Body of pancreas (tissue), 4 donors: ENCODE measurements at regions not wholly inside any gene's neighbourhood (a gene's known extent, or its start where the extent isn't known, plus 50 kb on each side); places are given as distances from the start of the nearest gene placed in this dataset.

Experiments
- ATAC-seq: fragments of 150-250 bp; one replicate; pipeline ENCODE4 v1.9.1; 2016
- DNase-seq, 4 donors: peaks; one replicate each; pipeline ENCODE4 v3.0.0-alpha.2; 2019
- H3K27ac ChIP-seq, 4 donors: fragments of 200-600 bp; sonication (generic); 1 replicate in 3 of 4; 2 replicates in 1 of 4; pipeline versions ENCODE4 v1.5.1 to v1.6.1; 2016 to 2019; ENCODE audit warnings: mild to moderate bottlenecking in 1 of 4, mixed read lengths in 1 of 4, moderate library complexity in 1 of 4
- H3K27me3 ChIP-seq, 2 donors: fragments of 200-600 bp; sonication (generic); one replicate each; pipeline ENCODE4 v1.6.0; 2016; ENCODE audit warnings: mild to moderate bottlenecking in 1 of 2
- H3K36me3 ChIP-seq, 2 donors: fragments of 200-600 bp; sonication (generic); replicated peaks in 1 of 2; 2 replicates each; pipeline ENCODE4 v1.5.1; 2016; ENCODE audit warnings: low read depth in 2 of 2; ENCODE audit not compliant: insufficient read depth in 1 of 2
- H3K4me1 ChIP-seq: fragments of 200-600 bp; sonication (generic); one replicate; pipeline ENCODE4 v1.6.0; 2016
- H3K4me3 ChIP-seq, 2 donors: fragments of 200-600 bp; sonication (generic); 1 replicate in 1 of 2; 2 replicates in 1 of 2; pipeline ENCODE4 v1.5.1; 2016 to 2019
- H3K9me3 ChIP-seq, 3 donors: fragments of 200-600 bp; sonication (generic); 1 replicate in 2 of 3; 2 replicates in 1 of 3; pipeline ENCODE4 v1.5.1; 2016
- POLR2A ChIP-seq, 3 donors: fragments of 450-650 bp; IDR thresholded peaks; one replicate each; pipeline ENCODE4 v1.6.1; 2016; ENCODE audit warnings: antibody characterized with exemption in 3 of 3, mild to moderate bottlenecking in 2 of 3
- WGBS, 2 donors: methylation state at CpG; one replicate each; pipeline ENCODE4 v1.1.5; 2017; 5-methylcytosine and 5-hydroxymethylcytosine counted together
- intact Hi-C: fragments of 100-400 bp; cut with DNase I; formaldehyde crosslinking; loops from one replicate; pipeline ENCODE4 v1.15.1; 2023
- TF ChIP-seq, protein P1 (sequence below), 7 experiments: fragments of 450-650 bp in 4 of 7; fragments of 200-600 bp in 3 of 7; sonication (generic) in 3 of 7; IDR thresholded peaks; one replicate each; pipeline ENCODE4 v1.5.1; 2016 to 2019; ENCODE audit warnings: antibody characterized with exemption in 7 of 7

DNA sequence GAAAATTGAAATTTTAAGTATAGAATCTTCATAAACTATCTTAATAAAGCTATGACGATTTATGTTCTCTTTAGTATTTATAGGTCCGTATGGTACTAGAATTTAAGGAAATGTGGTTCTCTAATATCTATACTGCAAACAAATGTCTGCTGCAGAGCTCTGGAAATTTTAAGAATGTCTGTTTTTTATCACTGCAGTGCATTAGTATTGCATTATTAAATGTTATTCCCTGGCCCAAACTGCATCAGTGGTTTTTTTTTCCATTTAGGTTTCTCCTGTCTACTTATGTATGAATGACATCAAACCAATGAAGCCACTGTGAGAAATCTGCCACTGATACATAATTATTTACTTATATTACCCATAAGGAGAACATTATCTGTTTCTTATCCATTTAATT lies 211.4 kb upstream of the CD180 start:
- Histone ChIP-seq H3K4me1 (no peaks in the 10 kb centered on the region), H3K9me3 (no peaks in the 10 kb centered on the region), H3K27ac (no peak overlapping the region), H3K27me3 (no peaks in the 10 kb centered on the region), H3K36me3 (no peaks in the 10 kb centered on the region), H3K4me3 (no peak overlapping the region)
- DNase-seq (no peak), ATAC-seq (no peak)
- TF ChIP-seq POLR2A (IDR thresholded peaks at IDR 0.05) = no peak
- TF ChIP-seq, protein P1, sequence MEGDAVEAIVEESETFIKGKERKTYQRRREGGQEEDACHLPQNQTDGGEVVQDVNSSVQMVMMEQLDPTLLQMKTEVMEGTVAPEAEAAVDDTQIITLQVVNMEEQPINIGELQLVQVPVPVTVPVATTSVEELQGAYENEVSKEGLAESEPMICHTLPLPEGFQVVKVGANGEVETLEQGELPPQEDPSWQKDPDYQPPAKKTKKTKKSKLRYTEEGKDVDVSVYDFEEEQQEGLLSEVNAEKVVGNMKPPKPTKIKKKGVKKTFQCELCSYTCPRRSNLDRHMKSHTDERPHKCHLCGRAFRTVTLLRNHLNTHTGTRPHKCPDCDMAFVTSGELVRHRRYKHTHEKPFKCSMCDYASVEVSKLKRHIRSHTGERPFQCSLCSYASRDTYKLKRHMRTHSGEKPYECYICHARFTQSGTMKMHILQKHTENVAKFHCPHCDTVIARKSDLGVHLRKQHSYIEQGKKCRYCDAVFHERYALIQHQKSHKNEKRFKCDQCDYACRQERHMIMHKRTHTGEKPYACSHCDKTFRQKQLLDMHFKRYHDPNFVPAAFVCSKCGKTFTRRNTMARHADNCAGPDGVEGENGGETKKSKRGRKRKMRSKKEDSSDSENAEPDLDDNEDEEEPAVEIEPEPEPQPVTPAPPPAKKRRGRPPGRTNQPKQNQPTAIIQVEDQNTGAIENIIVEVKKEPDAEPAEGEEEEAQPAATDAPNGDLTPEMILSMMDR (IDR thresholded peaks at IDR 0.05) = no peak
- 59 to 67% methylated on average over 2 of the region's 2 CpGs for WGBS, 2 donors
- intact Hi-C loops = no loop called here

DNA sequence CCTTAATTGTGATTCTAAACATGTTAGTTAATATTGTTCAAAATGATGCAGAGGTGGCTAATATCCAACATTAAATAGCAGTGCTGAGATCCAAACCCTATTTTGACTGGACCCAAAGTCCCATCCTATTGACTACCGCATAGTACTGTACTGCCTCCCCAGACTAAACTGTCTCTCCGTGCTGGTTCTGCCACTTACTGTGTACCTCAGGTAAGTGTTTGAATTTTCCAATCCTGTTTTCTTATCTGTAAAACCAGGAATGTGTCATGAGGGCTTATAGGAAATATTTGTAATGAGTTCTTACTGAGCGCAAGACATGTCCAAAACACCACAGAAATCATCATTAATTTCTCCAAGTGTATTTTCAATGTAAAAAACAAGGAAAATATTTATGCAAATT lies 209.2 kb upstream of the CD180 start:
- TF ChIP-seq, protein P1 (IDR thresholded peaks at IDR 0.05) = no peak
- no peak for TF ChIP-seq POLR2A (IDR thresholded peaks at IDR 0.05)
- Histone ChIP-seq H3K27me3 (no peaks in the 10 kb centered on the region), H3K27ac (no peak overlapping the region), H3K4me1 (no peaks in the 10 kb centered on the region), H3K9me3 (no peaks in the 10 kb centered on the region), H3K36me3 (no peaks in the 10 kb centered on the region), H3K4me3 (no peak overlapping the region)
- DNase-seq = no peak
- intact Hi-C loops = no loop called here
- ATAC-seq = no peak
- 69 to 72% methylated on average over 3 of the region's 3 CpGs for WGBS, 2 donors

DNA sequence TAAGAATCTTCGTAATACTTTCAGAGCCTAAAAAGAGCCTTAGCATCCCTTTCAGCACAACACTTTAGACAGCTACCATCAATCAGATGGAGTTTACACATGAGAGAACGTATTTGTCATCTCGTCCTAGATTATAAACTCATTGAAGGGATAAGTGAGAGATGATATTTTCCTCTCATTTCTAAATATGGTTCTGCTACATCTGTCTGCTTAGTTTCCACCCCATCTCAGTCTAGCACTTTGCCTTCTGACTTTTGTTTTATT lies 208.4 kb upstream of the CD180 start:
- Histone ChIP-seq H3K36me3 (no peaks in the 10 kb centered on the region), H3K9me3 (no peaks in the 10 kb centered on the region), H3K27me3 (no peaks in the 10 kb centered on the region), H3K4me1 (no peaks in the 10 kb centered on the region), H3K4me3 (no peak overlapping the region), H3K27ac (no peak overlapping the region)
- no peak for TF ChIP-seq POLR2A (IDR thresholded peaks at IDR 0.05)
- TF ChIP-seq, protein P1 (IDR thresholded peaks at IDR 0.05) = no peak
- intact Hi-C loops = no loop called here
- ATAC-seq = no peak
- no peak for DNase-seq
- 59 to 67% methylated on average over 3 of the region's 3 CpGs for WGBS, 2 donors

DNA sequence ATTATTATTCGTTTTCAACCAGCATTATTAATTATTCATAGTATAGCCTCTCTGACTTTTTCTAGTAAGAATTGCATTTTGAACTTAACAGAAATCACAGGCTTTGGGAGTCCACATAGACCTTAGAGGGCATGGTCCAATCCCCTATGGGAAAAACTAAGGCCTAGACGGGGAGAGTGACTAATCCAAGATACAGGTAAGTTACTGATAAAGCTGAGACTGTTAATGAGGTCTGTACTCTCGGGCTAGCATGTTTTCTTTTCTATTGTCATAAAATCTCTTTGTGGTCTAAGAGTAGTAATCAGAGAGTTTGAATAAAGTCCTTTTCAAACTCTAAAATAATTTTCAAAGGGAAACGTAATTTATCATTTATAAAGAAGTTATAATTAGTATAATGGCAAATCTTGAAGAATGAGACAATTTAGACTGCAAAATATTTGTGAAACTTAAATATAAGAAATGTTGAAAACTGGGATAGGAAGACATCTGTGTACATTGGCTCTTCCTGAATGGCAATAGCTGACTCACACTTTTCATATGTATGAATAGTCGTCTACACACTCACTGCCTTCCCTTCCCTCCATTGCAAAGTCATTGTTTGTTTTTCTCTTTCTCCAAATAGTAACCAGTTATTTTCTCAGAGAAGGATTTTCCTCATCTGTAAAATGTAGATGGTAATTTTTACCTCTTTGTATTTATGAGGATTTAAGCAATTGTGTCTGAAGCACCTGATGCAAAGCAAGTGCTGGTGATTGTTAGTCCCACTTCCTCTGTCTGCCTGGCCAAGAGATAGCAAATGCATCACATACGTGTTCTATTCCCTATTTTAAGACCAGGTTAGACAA lies 207.9 kb upstream of the CD180 start:
- H3K27me3 ChIP-seq = no peaks in the 10 kb centered on the region
- DNase-seq (no peak), ATAC-seq (no peak)
- H3K27ac ChIP-seq = no peak overlapping the region
- TF ChIP-seq, protein P1 (IDR thresholded peaks at IDR 0.05) = no peak
- TF ChIP-seq POLR2A (IDR thresholded peaks at IDR 0.05) = no peak
- no peaks in the 10 kb centered on the region for H3K36me3 ChIP-seq
- no peak overlapping the region for H3K4me3 ChIP-seq
- no peaks in the 10 kb centered on the region for H3K4me1 ChIP-seq
- intact Hi-C loops = no loop called here
- no peaks in the 10 kb centered on the region for H3K9me3 ChIP-seq
- 69 to 71% methylated on average over 6 of the region's 6 CpGs for WGBS, 2 donors

DNA sequence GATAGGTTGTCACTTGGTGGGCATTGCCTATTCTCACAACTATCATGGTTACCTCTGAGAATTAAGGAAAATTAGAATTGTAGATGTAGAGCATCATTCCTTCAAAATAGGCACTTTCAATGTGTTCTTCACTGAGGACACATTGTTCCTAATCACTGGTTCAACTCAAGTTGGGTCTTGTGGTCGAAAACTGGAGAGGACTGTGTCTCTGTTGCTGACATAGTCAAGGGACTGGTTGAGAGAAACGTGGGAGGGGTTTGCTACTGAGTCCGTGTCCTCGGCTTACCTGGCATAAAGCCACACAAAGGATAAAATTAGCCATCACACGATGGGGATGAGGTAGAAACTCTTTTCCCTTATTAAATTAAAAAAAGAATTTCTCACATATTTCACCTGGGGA lies 205.9 kb upstream of the CD180 start:
- ATAC-seq (no peak), DNase-seq (no peak)
- Histone ChIP-seq H3K36me3 (no peaks in the 10 kb centered on the region), H3K9me3 (no peaks in the 10 kb centered on the region), H3K4me3 (no peak overlapping the region), H3K27ac (no peak overlapping the region), H3K4me1 (no peaks in the 10 kb centered on the region), H3K27me3 (no peaks in the 10 kb centered on the region)
- TF ChIP-seq, protein P1 (IDR thresholded peaks at IDR 0.05) = no peak
- TF ChIP-seq POLR2A (IDR thresholded peaks at IDR 0.05) = no peak
- WGBS, 2 donors = 63% methylated on average over 5 of the region's 5 CpGs
- intact Hi-C loops = no loop called here
